BLaER1 treated with 17β-estradiol and CSF1 and Interleukin-3, amounts not matched to agents 10 nM and 100 nM (cell line): ENCODE measurements at regions not wholly inside any gene's neighbourhood (a gene's known extent, or its start where the extent isn't known, plus 50 kb on each side); places are given as distances from the start of the nearest gene placed in this dataset.
"Not testable (repeated sequence)": the region's sequence is repeated elsewhere in the genome, so short reads cannot be mapped to it uniquely, and the experiment has no call there.

ENCODE experiments used
- H3K27ac ChIP-seq, 11 experiments: shearing (Covaris generic); formaldehyde crosslinking; 2 replicates each; pipeline ENCODE4 v1.8.1; 2022
- H3K27me3 ChIP-seq, 11 experiments: shearing (Covaris generic); formaldehyde crosslinking; 2 replicates each; pipeline ENCODE4 v1.8.1; 2022
- H3K36me3 ChIP-seq, 11 experiments: shearing (Covaris generic); formaldehyde crosslinking; 2 replicates each; pipeline ENCODE4 v1.8.1; 2022
- H3K4me1 ChIP-seq, 10 experiments: shearing (Covaris generic); formaldehyde crosslinking; 2 replicates each; pipeline ENCODE4 v1.8.1; 2022
- H3K4me2 ChIP-seq, 11 experiments: shearing (Covaris generic); formaldehyde crosslinking; 2 replicates each; pipeline ENCODE4 v1.8.1; 2022
- H3K4me3 ChIP-seq, 10 experiments: shearing (Covaris generic); formaldehyde crosslinking; 2 replicates each; pipeline ENCODE4 v1.8.1; 2022
- H3K9ac ChIP-seq, 11 experiments: shearing (Covaris generic); formaldehyde crosslinking; 2 replicates each; pipeline ENCODE4 v1.8.1; 2022
- H3K9me3 ChIP-seq, 11 experiments: shearing (Covaris generic); formaldehyde crosslinking; replicated peaks in 1 of 11; 2 replicates each; pipeline ENCODE4 v1.8.1; 2022
- H4K20me1 ChIP-seq, 11 experiments: shearing (Covaris generic); formaldehyde crosslinking; 2 replicates each; pipeline ENCODE4 v1.8.1; 2022

DNA sequence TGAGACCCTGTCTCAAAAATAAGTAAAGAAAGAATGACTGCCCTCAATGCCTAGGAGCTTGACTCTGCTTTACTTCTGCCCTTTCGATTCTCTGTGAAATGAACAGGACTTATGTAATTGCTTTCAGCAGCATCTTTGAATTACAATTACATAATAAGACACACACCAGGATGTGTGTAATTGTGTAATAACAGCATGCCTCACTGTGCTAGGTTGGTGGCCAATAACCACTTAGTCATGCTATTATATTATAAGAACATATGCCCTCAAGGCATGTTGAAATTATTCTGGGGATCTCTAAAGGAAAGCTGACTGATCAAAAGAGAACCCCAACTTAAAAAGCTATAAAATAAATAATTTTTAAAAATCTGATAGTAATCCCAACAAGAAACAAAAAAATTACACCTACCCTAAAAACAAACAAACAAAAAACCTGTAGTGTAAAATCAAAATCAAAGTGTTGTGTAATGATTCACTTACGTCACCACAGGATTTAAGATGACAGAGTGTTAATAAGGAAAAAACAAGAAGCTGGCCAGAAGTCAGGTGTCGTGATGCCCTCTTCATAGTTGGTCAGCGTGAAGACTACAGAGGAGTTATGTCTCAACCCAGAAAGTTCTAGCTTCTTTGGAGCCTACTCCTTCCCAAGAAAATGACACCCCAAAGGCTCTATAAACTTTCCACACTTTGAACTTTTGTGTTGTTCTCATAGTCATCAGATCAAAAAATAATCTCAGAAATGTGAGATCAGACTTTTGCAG, 70.5 kb upstream of the NBPF11 start:
- H3K9me3 ChIP-seq, H3K36me3 ChIP-seq, H3K27ac ChIP-seq, H3K4me2 ChIP-seq, H3K4me1 ChIP-seq, H3K4me3 ChIP-seq, H3K27me3 ChIP-seq, H3K9ac ChIP-seq, H4K20me1 ChIP-seq: not testable (repeated sequence)

DNA sequence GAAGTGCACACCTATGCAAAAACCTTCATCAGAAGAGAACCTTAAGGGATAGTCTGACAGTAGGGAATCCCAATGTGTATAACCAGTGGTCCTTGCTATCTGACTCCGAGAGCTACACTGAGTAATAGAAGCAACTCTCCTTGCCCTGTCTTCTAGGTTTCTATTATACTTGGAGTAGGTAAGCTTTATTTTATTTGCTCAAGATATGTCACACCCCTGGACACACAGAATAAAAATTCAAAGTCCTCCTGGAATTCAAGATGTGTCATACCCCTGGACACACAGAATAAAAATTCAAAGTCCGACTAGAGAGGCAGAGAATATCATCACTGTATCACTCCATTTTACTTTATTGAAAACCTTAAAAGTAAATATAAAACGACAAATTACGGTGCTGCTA, 69.5 kb upstream of the NBPF11 start:
- not testable (repeated sequence) for H3K4me1 ChIP-seq, H3K9me3 ChIP-seq, H3K4me3 ChIP-seq

GRCh38 chr1:148219229-148219628, 67.1 kb upstream of the NBPF11 start:
- not testable (repeated sequence) for H3K9ac ChIP-seq, H3K36me3 ChIP-seq, H4K20me1 ChIP-seq, H3K4me3 ChIP-seq, H3K4me1 ChIP-seq, H3K27ac ChIP-seq, H3K4me2 ChIP-seq, H3K9me3 ChIP-seq, H3K27me3 ChIP-seq

More for the DNA sequence above, 69.5 kb upstream of the NBPF11 start:
- not testable (repeated sequence) for H3K27ac ChIP-seq, H3K4me2 ChIP-seq, H3K27me3 ChIP-seq, H3K9ac ChIP-seq, H4K20me1 ChIP-seq, H3K36me3 ChIP-seq

DNA sequence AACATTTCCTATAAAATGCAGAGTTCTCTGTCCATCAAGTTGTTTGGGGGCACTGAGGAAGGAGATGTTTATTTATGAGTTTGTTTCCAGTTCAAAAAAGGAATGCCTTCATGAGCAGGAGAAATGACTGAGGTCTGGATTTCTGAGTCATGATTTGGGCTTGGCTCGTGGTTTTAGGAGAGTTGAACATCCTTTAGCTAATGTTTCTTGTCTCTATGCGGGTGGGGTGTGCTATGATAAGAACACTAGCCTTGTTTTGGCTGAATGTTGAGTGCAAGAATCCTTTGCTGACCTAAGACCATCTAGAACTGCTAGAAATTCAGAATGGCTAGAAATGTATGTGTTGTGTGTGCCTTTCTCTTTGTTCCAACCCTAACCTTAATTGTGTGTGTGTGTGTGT, 59.1 kb upstream of the NBPF11 start:
- H3K27me3 ChIP-seq, H3K4me3 ChIP-seq, H3K36me3 ChIP-seq, H3K4me2 ChIP-seq, H4K20me1 ChIP-seq, H3K4me1 ChIP-seq, H3K27ac ChIP-seq, H3K9ac ChIP-seq, H3K9me3 ChIP-seq: not testable (repeated sequence)

GRCh38 chr1:148210624-148211023, 58.5 kb upstream of the NBPF11 start:
- not testable (repeated sequence) for H3K4me1 ChIP-seq, H3K27ac ChIP-seq, H3K9ac ChIP-seq, H3K9me3 ChIP-seq, H4K20me1 ChIP-seq, H3K4me3 ChIP-seq, H3K4me2 ChIP-seq, H3K36me3 ChIP-seq, H3K27me3 ChIP-seq

GRCh38 chr1:148210166-148210565, 58.1 kb upstream of the NBPF11 start:
- H4K20me1 ChIP-seq, H3K9ac ChIP-seq, H3K27me3 ChIP-seq, H3K36me3 ChIP-seq, H3K4me1 ChIP-seq, H3K4me2 ChIP-seq, H3K9me3 ChIP-seq, H3K27ac ChIP-seq, H3K4me3 ChIP-seq: not testable (repeated sequence)

DNA sequence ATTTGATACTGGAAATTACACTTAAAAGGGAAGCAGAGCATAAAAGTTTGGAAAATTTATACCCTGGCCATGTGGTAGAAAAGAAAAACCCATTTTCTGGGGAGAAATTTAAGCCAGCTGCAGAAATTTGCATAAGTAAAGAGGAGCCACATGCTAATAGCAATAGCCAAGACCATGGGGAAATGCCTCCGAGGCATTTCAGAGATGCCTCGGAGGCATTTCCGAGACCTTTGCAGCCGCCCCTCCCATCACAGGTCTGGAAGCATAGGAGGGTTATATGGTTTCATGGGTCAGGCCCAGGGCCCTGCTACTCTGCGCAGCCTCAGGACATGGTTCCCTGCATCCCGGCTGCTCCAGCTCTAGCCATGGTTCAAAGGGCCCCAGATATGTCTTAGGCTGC, 49.9 kb upstream of the NBPF11 start:
- not testable (repeated sequence) for H3K36me3 ChIP-seq, H3K4me1 ChIP-seq, H3K4me2 ChIP-seq, H3K4me3 ChIP-seq, H3K9me3 ChIP-seq, H3K27ac ChIP-seq, H3K27me3 ChIP-seq, H4K20me1 ChIP-seq, H3K9ac ChIP-seq
